Stromal cell of bone marrow (primary cell): ENCODE measurements at regions not wholly inside any gene's neighbourhood (a gene's known extent, or its start where the extent isn't known, plus 50 kb on each side); places are given as distances from the start of the nearest gene placed in this dataset.
"Not testable (repeated sequence)": the region's sequence is repeated elsewhere in the genome, so short reads cannot be mapped to it uniquely, and the experiment has no call there.

ENCODE experiments used
- DNase-seq: peaks from one replicate; pipeline ENCODE4 v3.0.0-alpha.2; 2012; ENCODE audit warnings: low read depth

GRCh38 chr17:70739065-70739464, 569.7 kb downstream of the KCNJ2 start:
- DNase-seq: no peak

DNA sequence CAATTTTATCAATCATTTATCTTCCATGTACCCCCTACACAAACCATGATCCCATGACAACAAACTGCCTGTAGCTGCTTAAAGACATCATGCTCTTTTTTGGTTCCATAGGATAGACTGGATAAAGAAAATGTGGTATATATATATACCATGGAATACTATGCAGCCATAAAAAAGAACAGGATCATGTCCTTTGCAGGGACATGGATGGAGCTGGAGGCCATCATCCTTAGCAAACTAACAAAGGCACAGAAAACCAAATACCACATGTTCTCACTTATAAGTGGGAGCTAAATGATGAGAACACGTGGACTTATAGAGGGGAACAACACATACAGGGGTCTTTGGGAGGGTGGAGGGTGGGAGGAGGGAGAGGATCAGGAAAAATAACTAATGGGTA, 577.2 kb downstream of the KCNJ2 start:
- not testable (repeated sequence) for DNase-seq

- no peak for DNase-seq
Measured at GRCh38 chr17:70750983-70751382, 581.7 kb downstream of the KCNJ2 start.

GRCh38 chr17:70752461-70752860, 583.1 kb downstream of the KCNJ2 start:
- DNase-seq: not testable (repeated sequence)

- DNase-seq: no peak
Measured at GRCh38 chr17:70752966-70753467, 583.7 kb downstream of the KCNJ2 start.

DNA sequence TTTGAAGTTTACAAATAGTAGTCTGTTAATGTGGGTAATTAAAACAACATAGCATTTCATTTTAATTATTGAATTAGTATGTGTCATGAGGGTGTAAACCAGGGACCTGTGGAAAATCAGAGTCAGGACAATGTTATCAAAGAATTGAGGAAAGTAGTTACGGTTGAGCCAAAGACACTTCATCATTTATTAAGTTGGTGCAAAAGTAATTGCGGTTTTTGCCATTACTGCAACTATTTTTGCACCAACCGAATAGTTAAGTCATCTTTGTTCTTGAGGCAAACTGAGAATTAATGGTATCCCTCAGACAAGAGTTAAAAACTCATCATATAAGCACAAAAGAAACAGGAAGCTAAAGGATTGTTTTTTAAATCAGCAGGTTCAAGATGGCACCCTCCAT, 593.7 kb downstream of the KCNJ2 start:
- no peak for DNase-seq

DNA sequence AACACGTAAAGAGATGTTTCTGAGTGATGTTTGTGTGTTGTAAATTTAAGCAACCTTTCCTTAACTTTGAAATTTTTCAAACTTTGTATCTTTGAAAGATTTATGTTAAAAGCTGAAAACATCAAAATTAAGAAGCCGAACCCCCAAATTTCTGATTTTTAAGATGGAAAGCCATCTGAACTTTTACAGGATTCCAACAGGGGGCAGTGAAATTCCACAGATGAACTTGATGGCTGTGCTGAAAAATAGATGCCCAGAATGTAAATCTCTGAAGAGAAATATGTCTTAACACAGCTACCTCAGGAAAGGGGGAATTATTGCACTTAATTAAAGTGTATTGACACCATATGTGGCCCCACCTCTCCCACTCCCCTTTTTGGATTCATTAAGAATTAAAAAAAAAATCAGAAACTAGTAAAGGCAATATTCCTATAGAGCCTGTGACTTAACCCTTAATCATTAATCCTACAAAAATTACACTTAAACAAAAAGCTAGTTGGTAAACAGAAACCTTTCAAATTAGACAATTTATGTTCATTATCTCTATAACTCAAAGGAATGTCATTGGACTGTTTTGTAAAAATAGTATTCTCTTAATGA, 597.9 kb downstream of the KCNJ2 start:
- DNase-seq: peak; percentile 18

DNA sequence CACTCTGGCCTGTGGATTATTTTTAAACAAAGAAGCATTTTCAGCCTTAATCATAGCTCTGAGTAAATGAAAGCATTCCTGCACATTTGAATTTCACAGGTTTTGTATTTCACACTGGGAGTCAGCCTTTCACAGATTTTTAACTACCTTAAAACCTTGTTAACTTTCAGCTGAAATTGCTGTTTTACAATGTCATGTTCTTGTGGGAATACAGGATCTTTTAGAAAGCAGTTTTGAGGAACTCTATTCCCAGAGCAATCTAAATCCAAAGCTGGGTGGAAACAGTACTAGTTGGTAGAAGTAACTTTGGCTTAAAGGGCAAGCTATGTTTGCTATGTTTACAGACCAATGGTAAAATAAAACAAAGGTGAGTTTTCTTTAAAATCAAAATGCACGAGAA, 600.6 kb downstream of the KCNJ2 start:
- DNase-seq: no peak

GRCh38 chr17:70771804-70772386, 602.6 kb downstream of the KCNJ2 start:
- DNase-seq: no peak

- no peak for DNase-seq
Measured at GRCh38 chr17:70772761-70773160, 603.4 kb downstream of the KCNJ2 start.

GRCh38 chr17:70773258-70773657, 603.9 kb downstream of the KCNJ2 start:
- no peak for DNase-seq

GRCh38 chr17:70774339-70775117, 605.2 kb downstream of the KCNJ2 start:
- no peak for DNase-seq

- no peak for DNase-seq
Measured at GRCh38 chr17:70775679-70776078, 606.3 kb downstream of the KCNJ2 start.

DNA sequence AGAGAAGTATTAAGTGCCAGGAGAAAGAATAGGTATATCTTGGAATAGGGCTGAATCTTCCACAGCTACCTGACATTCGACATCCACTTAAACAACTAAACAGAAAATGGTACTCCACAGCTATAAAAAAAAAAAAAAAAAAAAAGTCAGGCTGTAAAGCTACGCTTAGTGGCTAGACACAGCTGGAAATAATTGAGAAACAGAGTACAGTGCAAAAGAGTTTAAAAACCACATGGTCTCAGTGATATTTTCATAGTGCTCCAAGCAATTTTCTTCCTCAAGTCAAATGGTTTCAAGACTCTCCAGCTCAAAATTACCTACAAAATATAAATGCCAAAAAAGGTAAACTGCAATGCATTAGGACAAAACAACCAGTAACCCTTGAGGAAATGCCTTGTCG, 607.1 kb downstream of the KCNJ2 start:
- no peak for DNase-seq

GRCh38 chr17:70780031-70780430, 610.7 kb downstream of the KCNJ2 start:
- no peak for DNase-seq

DNA sequence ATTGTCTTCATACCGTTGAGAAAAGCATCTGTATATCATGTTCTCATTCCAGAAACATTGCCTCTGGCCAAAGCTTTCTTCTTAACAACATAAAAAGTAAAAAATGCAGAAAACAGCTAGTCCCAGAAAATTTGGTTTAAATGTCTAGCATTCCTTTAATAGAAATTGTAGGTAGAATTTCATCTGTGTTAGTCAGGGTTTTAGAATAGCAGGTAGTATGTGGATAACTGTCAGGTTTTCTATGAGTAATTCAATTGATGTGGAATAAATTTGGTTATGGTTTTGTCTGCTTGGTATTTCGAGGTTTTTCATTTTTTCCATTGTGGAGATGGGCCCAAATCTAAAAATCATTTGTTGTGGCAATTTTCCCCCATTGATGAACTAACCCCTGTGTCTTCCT, 616.7 kb downstream of the KCNJ2 start:
- no peak for DNase-seq

DNA sequence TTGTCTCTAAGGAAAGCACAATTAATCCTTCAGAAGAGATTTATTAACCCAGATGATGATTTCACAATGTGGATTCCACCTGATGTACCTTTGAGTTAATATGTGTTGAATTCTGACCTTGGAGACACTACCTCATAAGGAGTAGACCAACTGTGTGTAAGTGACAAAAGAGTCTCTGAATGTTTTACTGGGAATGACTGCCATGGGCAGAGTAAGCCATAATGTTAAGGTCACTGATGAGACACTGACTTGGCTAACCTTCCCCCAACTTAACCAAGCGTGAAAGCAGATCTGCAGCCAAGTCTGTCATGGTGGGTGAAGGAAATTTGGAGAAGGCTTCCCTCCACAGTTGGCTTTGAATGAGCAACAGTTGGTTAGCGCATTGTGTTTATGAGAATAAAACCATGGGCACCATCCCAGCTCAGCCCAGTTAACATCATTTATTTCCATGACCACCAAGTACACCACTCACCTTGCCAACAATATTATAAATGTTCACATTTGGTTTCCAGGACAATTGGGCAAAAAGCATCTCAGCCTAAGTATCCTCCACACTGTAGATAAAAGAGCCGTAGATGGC, 618.5 kb downstream of the KCNJ2 start:
- DNase-seq: no peak

GRCh38 chr17:70791748-70792443, 622.6 kb downstream of the KCNJ2 start:
- no peak for DNase-seq

GRCh38 chr17:70794738-70795137, 625.4 kb downstream of the KCNJ2 start:
- DNase-seq: no peak

DNA sequence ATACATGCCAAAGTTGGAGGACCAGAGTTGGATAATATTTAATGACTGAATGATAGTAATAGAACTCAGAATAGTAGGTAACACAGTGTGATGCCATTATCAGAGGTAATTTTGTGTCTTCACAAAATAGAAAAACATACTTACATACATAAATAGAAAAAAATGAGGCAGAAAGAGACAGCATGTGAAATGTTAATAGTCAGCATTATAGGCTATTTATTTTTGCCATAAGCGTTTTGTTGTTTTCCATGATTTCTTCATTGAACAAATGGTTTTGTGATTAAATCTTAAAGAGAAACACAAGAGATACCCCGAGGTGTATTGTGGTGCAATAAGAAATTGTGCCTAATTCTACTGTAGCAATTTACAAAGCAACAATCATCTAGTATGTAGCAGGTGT, 626.3 kb downstream of the KCNJ2 start:
- DNase-seq: no peak

- DNase-seq: no peak
Measured at GRCh38 chr17:70796757-70797156, 627.4 kb downstream of the KCNJ2 start.

DNA sequence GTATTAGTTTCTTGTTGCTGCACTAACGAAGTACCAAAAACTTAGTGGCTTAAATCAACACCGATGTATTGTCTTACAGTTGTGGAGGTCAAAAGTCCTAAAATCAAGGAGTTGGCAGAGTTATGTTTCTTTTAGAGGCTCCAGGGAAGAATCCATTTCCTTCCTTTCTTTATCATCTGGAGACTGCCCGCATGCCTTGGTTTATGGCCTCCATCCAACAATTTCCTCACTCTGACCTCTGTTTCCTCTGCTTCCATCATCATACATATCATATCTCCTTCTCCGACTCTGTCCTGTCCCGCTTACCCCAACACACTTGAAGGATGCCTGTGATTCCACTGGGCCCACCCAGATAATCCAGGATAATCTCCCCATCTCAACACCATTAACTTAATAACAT, 627.8 kb downstream of the KCNJ2 start:
- DNase-seq: no peak
